ENCODE measurements at regions not wholly inside any gene's neighbourhood (a gene's known extent, or its start where the extent isn't known, plus 50 kb on each side); places are given as distances from the start of the nearest gene placed in this dataset.

GRCh38 chr9:108052431-108053080, 563.0 kb upstream of the KLF4 start:
- no peak for TF ChIP-seq TAF1 (conservative IDR thresholded peaks at IDR 0.05)
- no peak for TF ChIP-seq YY1 (IDR thresholded peaks at IDR 0.05)
- TF ChIP-seq FOXA1 (IDR thresholded peaks at IDR 0.05) = no peak
- no peak for TF ChIP-seq NR2F2 (IDR thresholded peaks at IDR 0.05)
- TF ChIP-seq RXRA (IDR thresholded peaks at IDR 0.05) = no peak
- DNase-seq (ENCODE audit: low spot score) = no peak
- no peak overlapping the region for H3K4me3 ChIP-seq (ENCODE audit: low read depth in 1 of 3, low read length in 3 of 3)
- H3K9me3 ChIP-seq (ENCODE audit: control insufficient read depth in 4 of 4, low read length in 3 of 4) = no peaks in the 10 kb centered on the region
- no peaks in the 10 kb centered on the region for H3K36me3 ChIP-seq (ENCODE audit: control insufficient read depth in 4 of 4, insufficient read depth in 3 of 4, low read depth in 1 of 4, low read length in 3 of 4)
- H3K27me3 ChIP-seq (ENCODE audit: control insufficient read depth in 4 of 4, insufficient read depth in 4 of 4, low read length in 3 of 4) = peaks cover 0 to 8% (median 0%) of the 10 kb centered on the region in 4 donors
- no peaks in the 10 kb centered on the region for H3K4me1 ChIP-seq (ENCODE audit: control insufficient read depth in 4 of 4, insufficient read depth in 4 of 4, low read length in 3 of 4)
- H3K9ac ChIP-seq (ENCODE audit: low read depth in 1 of 2, low read length in 2 of 2) = no peak overlapping the region
- WGBS = 77% methylated on average over 7 of the region's 7 CpGs
- H3K27ac ChIP-seq (ENCODE audit: low read depth in 1 of 2, low read length in 2 of 2) = no peak overlapping the region

DNA sequence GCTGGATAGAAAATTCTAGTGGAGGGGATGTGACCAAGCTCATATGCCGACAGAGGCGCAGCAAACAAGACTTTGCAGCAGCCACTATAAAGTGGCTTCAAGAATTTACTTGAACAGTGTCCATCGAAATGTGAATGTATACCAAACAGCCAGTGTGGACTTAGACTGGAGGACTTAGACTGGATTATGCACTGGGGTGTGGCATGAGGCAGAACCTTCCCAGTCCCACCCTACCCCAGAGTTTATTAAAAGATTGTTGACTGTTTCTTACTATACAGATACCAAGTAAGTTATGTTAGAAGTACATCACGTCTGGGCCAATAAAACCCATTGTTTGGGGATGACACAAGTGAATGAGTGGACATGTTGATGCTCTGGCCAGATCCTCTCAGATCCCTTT, 561.3 kb upstream of the KLF4 start:
- Histone ChIP-seq H3K27ac (ENCODE audit: low read depth in 1 of 2, low read length in 2 of 2) (no peak overlapping the region), H3K4me3 (ENCODE audit: low read depth in 1 of 3, low read length in 3 of 3) (no peak overlapping the region), H3K4me1 (ENCODE audit: control insufficient read depth in 4 of 4, insufficient read depth in 4 of 4, low read length in 3 of 4) (no peaks in the 10 kb centered on the region), H3K9ac (ENCODE audit: low read depth in 1 of 2, low read length in 2 of 2) (no peak overlapping the region), H3K9me3 (ENCODE audit: control insufficient read depth in 4 of 4, low read length in 3 of 4) (no peaks in the 10 kb centered on the region), H3K36me3 (ENCODE audit: control insufficient read depth in 4 of 4, insufficient read depth in 3 of 4, low read depth in 1 of 4, low read length in 3 of 4) (no peaks in the 10 kb centered on the region), H3K27me3 (ENCODE audit: control insufficient read depth in 4 of 4, insufficient read depth in 4 of 4, low read length in 3 of 4) (peaks cover 0 to 8% (median 0%) of the 10 kb centered on the region in 4 donors)
- no peak for DNase-seq (ENCODE audit: low spot score)
- TF ChIP-seq HNF4A (conservative IDR thresholded peaks at IDR 0.05) (no peak), NR2F2 (IDR thresholded peaks at IDR 0.05) (no peak), HNF4G (IDR thresholded peaks at IDR 0.05) (no peak), ZBTB33 (IDR thresholded peaks at IDR 0.05) (no peak), GABPA (IDR thresholded peaks at IDR 0.05 in 1 of 2, conservative IDR thresholded peaks at IDR 0.05 in 1 of 2) (no peak), FOXA2 (IDR thresholded peaks at IDR 0.05) (no peak), FOXA1 (IDR thresholded peaks at IDR 0.05) (no peak), EGR1 (IDR thresholded peaks at IDR 0.05; ENCODE audit: low read depth in 2 of 2) (no peak), TAF1 (conservative IDR thresholded peaks at IDR 0.05) (no peak), SP1 (IDR thresholded peaks at IDR 0.05) (no peak), RXRA (IDR thresholded peaks at IDR 0.05) (no peak), YY1 (IDR thresholded peaks at IDR 0.05) (no peak), MAX (IDR thresholded peaks at IDR 0.05) (no peak), RAD21 (IDR thresholded peaks at IDR 0.05) (no peak)
- TF ChIP-seq, protein P1, sequence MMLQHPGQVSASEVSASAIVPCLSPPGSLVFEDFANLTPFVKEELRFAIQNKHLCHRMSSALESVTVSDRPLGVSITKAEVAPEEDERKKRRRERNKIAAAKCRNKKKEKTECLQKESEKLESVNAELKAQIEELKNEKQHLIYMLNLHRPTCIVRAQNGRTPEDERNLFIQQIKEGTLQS (IDR thresholded peaks at IDR 0.05) = no peak
- TF ChIP-seq, protein P2, sequence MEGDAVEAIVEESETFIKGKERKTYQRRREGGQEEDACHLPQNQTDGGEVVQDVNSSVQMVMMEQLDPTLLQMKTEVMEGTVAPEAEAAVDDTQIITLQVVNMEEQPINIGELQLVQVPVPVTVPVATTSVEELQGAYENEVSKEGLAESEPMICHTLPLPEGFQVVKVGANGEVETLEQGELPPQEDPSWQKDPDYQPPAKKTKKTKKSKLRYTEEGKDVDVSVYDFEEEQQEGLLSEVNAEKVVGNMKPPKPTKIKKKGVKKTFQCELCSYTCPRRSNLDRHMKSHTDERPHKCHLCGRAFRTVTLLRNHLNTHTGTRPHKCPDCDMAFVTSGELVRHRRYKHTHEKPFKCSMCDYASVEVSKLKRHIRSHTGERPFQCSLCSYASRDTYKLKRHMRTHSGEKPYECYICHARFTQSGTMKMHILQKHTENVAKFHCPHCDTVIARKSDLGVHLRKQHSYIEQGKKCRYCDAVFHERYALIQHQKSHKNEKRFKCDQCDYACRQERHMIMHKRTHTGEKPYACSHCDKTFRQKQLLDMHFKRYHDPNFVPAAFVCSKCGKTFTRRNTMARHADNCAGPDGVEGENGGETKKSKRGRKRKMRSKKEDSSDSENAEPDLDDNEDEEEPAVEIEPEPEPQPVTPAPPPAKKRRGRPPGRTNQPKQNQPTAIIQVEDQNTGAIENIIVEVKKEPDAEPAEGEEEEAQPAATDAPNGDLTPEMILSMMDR (IDR thresholded peaks at IDR 0.05; ENCODE audit: low read depth, low read length, missing input control) = no peak
- TF ChIP-seq, protein P3, sequence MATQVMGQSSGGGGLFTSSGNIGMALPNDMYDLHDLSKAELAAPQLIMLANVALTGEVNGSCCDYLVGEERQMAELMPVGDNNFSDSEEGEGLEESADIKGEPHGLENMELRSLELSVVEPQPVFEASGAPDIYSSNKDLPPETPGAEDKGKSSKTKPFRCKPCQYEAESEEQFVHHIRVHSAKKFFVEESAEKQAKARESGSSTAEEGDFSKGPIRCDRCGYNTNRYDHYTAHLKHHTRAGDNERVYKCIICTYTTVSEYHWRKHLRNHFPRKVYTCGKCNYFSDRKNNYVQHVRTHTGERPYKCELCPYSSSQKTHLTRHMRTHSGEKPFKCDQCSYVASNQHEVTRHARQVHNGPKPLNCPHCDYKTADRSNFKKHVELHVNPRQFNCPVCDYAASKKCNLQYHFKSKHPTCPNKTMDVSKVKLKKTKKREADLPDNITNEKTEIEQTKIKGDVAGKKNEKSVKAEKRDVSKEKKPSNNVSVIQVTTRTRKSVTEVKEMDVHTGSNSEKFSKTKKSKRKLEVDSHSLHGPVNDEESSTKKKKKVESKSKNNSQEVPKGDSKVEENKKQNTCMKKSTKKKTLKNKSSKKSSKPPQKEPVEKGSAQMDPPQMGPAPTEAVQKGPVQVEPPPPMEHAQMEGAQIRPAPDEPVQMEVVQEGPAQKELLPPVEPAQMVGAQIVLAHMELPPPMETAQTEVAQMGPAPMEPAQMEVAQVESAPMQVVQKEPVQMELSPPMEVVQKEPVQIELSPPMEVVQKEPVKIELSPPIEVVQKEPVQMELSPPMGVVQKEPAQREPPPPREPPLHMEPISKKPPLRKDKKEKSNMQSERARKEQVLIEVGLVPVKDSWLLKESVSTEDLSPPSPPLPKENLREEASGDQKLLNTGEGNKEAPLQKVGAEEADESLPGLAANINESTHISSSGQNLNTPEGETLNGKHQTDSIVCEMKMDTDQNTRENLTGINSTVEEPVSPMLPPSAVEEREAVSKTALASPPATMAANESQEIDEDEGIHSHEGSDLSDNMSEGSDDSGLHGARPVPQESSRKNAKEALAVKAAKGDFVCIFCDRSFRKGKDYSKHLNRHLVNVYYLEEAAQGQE (IDR thresholded peaks at IDR 0.05) = no peak
- 83% methylated on average over 4 of the region's 4 CpGs for WGBS
